Lower lobe of right lung (tissue), 2 donors: ENCODE measurements at regions not wholly inside any gene's neighbourhood (a gene's known extent, or its start where the extent isn't known, plus 50 kb on each side); places are given as distances from the start of the nearest gene placed in this dataset.

Experiments
- ATAC-seq, 2 donors: fragments of 200-7000 bp; cut with Tn5 transposase; one replicate each; pipeline ENCODE4 v1.9.1; 2020 to 2022; ENCODE audit warnings: mild to moderate bottlenecking in 2 of 2, moderate library complexity in 2 of 2
- DNase-seq: peaks from one replicate; pipeline ENCODE4 v3.0.0-alpha.2; 2020
- H3K27ac ChIP-seq: fragments of 200-600 bp; one replicate; pipeline ENCODE4 v1.8.0; 2022
- H3K27me3 ChIP-seq: fragments of 200-600 bp; one replicate; pipeline ENCODE4 v1.8.0; 2022; ENCODE audit warnings: low read depth
- H3K36me3 ChIP-seq: fragments of 200-600 bp; one replicate; pipeline ENCODE4 v1.8.0; 2022; ENCODE audit warnings: mild to moderate bottlenecking
- H3K4me1 ChIP-seq: fragments of 200-600 bp; one replicate; pipeline ENCODE4 v1.8.0; 2022
- H3K4me3 ChIP-seq: fragments of 200-600 bp; one replicate; pipeline ENCODE4 v1.8.0; 2022; ENCODE audit warnings: mild to moderate bottlenecking
- H3K9me3 ChIP-seq: fragments of 200-600 bp; one replicate; pipeline ENCODE4 v1.8.0; 2022
- CTCF ChIP-seq: fragments of 200-600 bp; IDR thresholded peaks from one replicate; pipeline ENCODE4 v1.8.0; 2022; ENCODE audit warnings: antibody characterized with exemption, mild to moderate bottlenecking
- intact Hi-C: fragments of 100-400 bp; cut with DNase I; formaldehyde crosslinking; loops from one replicate; pipeline ENCODE4 v1.11.0; 2022
- donor health status: DM: no; HTN: yes; CAD: no; lungs with severe emphysema.

GRCh38 chr3:180116658-180117057, 79.9 kb upstream of the PEX5L start:
- H3K27ac ChIP-seq: no peak overlapping the region

GRCh38 chr3:180117381-180118163, 80.8 kb upstream of the PEX5L start:
- intact Hi-C loops: no loop called here
- H3K36me3 ChIP-seq: no peaks in the 10 kb centered on the region
- TF ChIP-seq CTCF: no peak
- no peaks in the 10 kb centered on the region for H3K27me3 ChIP-seq
- ATAC-seq (no peak), DNase-seq (no peak)
- no peak overlapping the region for H3K4me3 ChIP-seq
- H3K27ac ChIP-seq: no peak overlapping the region
- no peaks in the 10 kb centered on the region for H3K9me3 ChIP-seq
- H3K4me1 ChIP-seq: no peaks in the 10 kb centered on the region

More at GRCh38 chr3:180116658-180117057, 79.9 kb upstream of the PEX5L start:
- Histone ChIP-seq H3K4me3 (no peak overlapping the region), H3K4me1 (no peaks in the 10 kb centered on the region), H3K27me3 (no peaks in the 10 kb centered on the region), H3K36me3 (no peaks in the 10 kb centered on the region), H3K9me3 (no peaks in the 10 kb centered on the region)
- intact Hi-C loops: no loop called here
- ATAC-seq: no peak
- TF ChIP-seq CTCF: no peak
- no peak for DNase-seq

- Histone ChIP-seq H3K4me1 (no peaks in the 10 kb centered on the region), H3K27me3 (no peaks in the 10 kb centered on the region), H3K4me3 (no peak overlapping the region), H3K27ac (no peak overlapping the region), H3K36me3 (no peaks in the 10 kb centered on the region), H3K9me3 (no peaks in the 10 kb centered on the region)
- intact Hi-C loops: no loop called here
- no peak for TF ChIP-seq CTCF
- DNase-seq (no peak), ATAC-seq (no peak)
These were observed 82.8 kb upstream of the PEX5L start for GRCh38 chr3:180119567-180119966.

GRCh38 chr3:180123928-180124327, 87.2 kb upstream of the PEX5L start:
- DNase-seq: no peak
- no peak overlapping the region for H3K4me3 ChIP-seq

GRCh38 chr3:180131169-180131568, 94.4 kb upstream of the PEX5L start:
- Histone ChIP-seq H3K9me3 (no peaks in the 10 kb centered on the region), H3K27ac (no peak overlapping the region), H3K4me3 (no peak overlapping the region), H3K27me3 (no peaks in the 10 kb centered on the region), H3K4me1 (no peaks in the 10 kb centered on the region), H3K36me3 (no peaks in the 10 kb centered on the region)
- DNase-seq (no peak), ATAC-seq (no peak)
- intact Hi-C loops: no loop called here
- TF ChIP-seq CTCF: no peak

More at GRCh38 chr3:180123928-180124327, 87.2 kb upstream of the PEX5L start:
- Histone ChIP-seq H3K4me1 (no peaks in the 10 kb centered on the region), H3K27me3 (no peaks in the 10 kb centered on the region), H3K9me3 (no peaks in the 10 kb centered on the region), H3K27ac (no peak overlapping the region), H3K36me3 (no peaks in the 10 kb centered on the region)
- TF ChIP-seq CTCF: no peak
- intact Hi-C loops: no loop called here
- no peak for ATAC-seq
